PC-3 (cell line): ENCODE measurements at regions not wholly inside any gene's neighbourhood (a gene's known extent, or its start where the extent isn't known, plus 50 kb on each side); places are given as distances from the start of the nearest gene placed in this dataset.

Experiments used
- ATAC-seq: fragments of 200-7000 bp; cut with Tn5 transposase; 2 replicates; pipeline ENCODE4 v1.9.1; 2020; ENCODE audit warnings: mild to moderate bottlenecking, moderate library complexity
- BruUV-seq: library from RNA; stranded (reverse); fragments of 400-500 nt; replicated peaks from 2 replicates; lab custom pipeline; 2021; lab: Mats Ljungman, UMichigan
- CTCF ChIA-PET: fragments of 300-600 bp; sonication (Branson Sonifier 250); formaldehyde crosslinking; loops from one replicate; lab custom pipeline; 2022; ENCODE audit warnings: antibody characterized with exemption; lab: Charles Lee
- POLR2A ChIA-PET: fragments of 300-600 bp; sonication (Branson Sonifier 250); formaldehyde crosslinking; loops from one replicate; lab custom pipeline; 2022; ENCODE audit warnings: antibody characterized with exemption; ENCODE audit not compliant: unreplicated experiment; lab: Charles Lee
- DNase-seq: peaks from one replicate; pipeline ENCODE4 v3.0.0-alpha.2; 2015
- H2AFZ ChIP-seq: fragments of 300-600 bp; sonication (generic); 2 replicates; pipeline ENCODE4 v1.6.0; 2016; ENCODE audit warnings: antibody characterized with exemption, low read length
- H3F3A ChIP-seq: fragments of 300-600 bp; sonication (generic); one replicate; pipeline ENCODE4 v1.6.0; 2017; ENCODE audit warnings: antibody characterized with exemption, low read length, control low read depth, mild to moderate bottlenecking; ENCODE audit not compliant: unreplicated experiment
- H3K27ac ChIP-seq: fragments of 300-600 bp; sonication (generic); 2 replicates; pipeline ENCODE4 v1.5.1; 2016; ENCODE audit warnings: mild to moderate bottlenecking, low read length
- H3K27me3 ChIP-seq: fragments of 300-600 bp; sonication (generic); 2 replicates; pipeline ENCODE4 v1.6.1; 2016; ENCODE audit warnings: low read length, mixed read lengths
- H3K36me3 ChIP-seq: fragments of 300-600 bp; sonication (generic); 2 replicates; pipeline ENCODE4 v1.6.1; 2016; ENCODE audit warnings: low read depth, mixed run types, low read length, mixed read lengths
- H3K4me1 ChIP-seq: fragments of 300-600 bp; sonication (generic); 2 replicates; pipeline ENCODE4 v1.5.1; 2016; ENCODE audit warnings: low read length; ENCODE audit not compliant: insufficient read depth
- H3K4me2 ChIP-seq: fragments of 300-600 bp; sonication (generic); 2 replicates; pipeline ENCODE4 v1.6.0; 2016; ENCODE audit warnings: low read length
- H3K4me3 ChIP-seq: fragments of 300-600 bp; sonication (generic); 2 replicates; pipeline ENCODE4 v1.5.1; 2016; ENCODE audit warnings: mild to moderate bottlenecking, low read length, mixed read lengths
- H3K79me2 ChIP-seq: fragments of 300-600 bp; sonication (generic); 2 replicates; pipeline ENCODE4 v1.6.1; 2017; ENCODE audit warnings: low read length, mixed read lengths
- H3K9ac ChIP-seq: fragments of 300-600 bp; sonication (generic); 2 replicates; pipeline ENCODE4 v1.6.0; 2016; ENCODE audit warnings: mild to moderate bottlenecking, low read length
- H3K9me2 ChIP-seq: fragments of 300-600 bp; sonication (generic); replicated peaks from 2 replicates; pipeline ENCODE4 v1.6.1; 2016; ENCODE audit warnings: mixed run types, low read length, mixed read lengths
- H3K9me3 ChIP-seq: fragments of 300-600 bp; sonication (generic); 2 replicates; pipeline ENCODE4 v1.6.1; 2016; ENCODE audit warnings: low read length, mixed read lengths
- H4K20me1 ChIP-seq: fragments of 300-600 bp; sonication (generic); 2 replicates; pipeline ENCODE4 v1.6.1; 2016; ENCODE audit warnings: low read length, mixed read lengths
- CTCF ChIP-seq: fragments of 300-600 bp; sonication (generic); conservative IDR thresholded peaks from 2 replicates; pipeline ENCODE4 v1.5.1; 2017; ENCODE audit warnings: antibody characterized with exemption, low read depth, mild to moderate bottlenecking, low read length
- EZH2 ChIP-seq: fragments of 300-600 bp; sonication (generic); IDR thresholded peaks from one replicate; pipeline ENCODE4 v1.6.1; 2017; ENCODE audit warnings: antibody characterized with exemption, mild to moderate bottlenecking, low read length; ENCODE audit not compliant: unreplicated experiment
- EZH2phosphoT487 ChIP-seq: fragments of 300-600 bp; sonication (generic); IDR thresholded peaks from 2 replicates; pipeline ENCODE4 v1.6.1; 2018; ENCODE audit warnings: mild to moderate bottlenecking, antibody characterized with exemption, low read length, borderline replicate concordance
- intact Hi-C: fragments of 100-400 bp; cut with micrococcal nuclease; formaldehyde crosslinking; loops from 2 replicates; pipeline ENCODE4 v1.9.0; 2023

DNA sequence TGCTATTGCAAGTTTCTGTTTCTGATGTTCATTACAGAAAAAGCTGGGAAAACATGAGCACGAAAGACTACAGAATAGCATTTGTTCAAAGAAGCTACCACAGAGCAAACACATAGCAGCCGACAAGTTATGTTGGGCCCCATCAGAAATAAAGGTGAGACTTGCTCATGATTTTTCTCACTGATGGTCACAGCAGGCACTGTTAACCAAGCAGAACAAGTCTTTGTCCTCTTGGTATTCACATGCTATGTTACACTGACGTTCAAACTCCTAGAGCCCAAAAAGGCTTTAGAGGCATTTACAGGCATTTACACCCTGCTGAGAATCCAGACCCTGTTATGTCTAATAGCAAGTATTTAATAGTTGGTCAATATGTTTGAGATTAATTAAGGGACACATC, 235.0 kb upstream of the HNMT start:
- BruUV-seq = no TSS peak
- Histone ChIP-seq H3F3A (no peaks in the 10 kb centered on the region), H3K4me2 (no peak overlapping the region), H3K9me3 (no peaks in the 10 kb centered on the region), H3K4me1 (no peaks in the 10 kb centered on the region), H3K4me3 (no peak overlapping the region), H3K9me2 (no peaks in the 10 kb centered on the region), H4K20me1 (no peaks in the 10 kb centered on the region), H3K36me3 (no peaks in the 10 kb centered on the region), H3K27me3 (peaks cover 49% of the 10 kb centered on the region), H3K79me2 (no peaks in the 10 kb centered on the region), H2AFZ (no peak overlapping the region), H3K27ac (no peak overlapping the region), H3K9ac (no peak overlapping the region)
- TF ChIP-seq EZH2phosphoT487 (no peak), EZH2 (no peak), CTCF (no peak)
- ATAC-seq = no peak
- POLR2A ChIA-PET = no interaction called here
- CTCF ChIA-PET = no interaction called here
- intact Hi-C loops = no loop called here
- no peak for DNase-seq

DNA sequence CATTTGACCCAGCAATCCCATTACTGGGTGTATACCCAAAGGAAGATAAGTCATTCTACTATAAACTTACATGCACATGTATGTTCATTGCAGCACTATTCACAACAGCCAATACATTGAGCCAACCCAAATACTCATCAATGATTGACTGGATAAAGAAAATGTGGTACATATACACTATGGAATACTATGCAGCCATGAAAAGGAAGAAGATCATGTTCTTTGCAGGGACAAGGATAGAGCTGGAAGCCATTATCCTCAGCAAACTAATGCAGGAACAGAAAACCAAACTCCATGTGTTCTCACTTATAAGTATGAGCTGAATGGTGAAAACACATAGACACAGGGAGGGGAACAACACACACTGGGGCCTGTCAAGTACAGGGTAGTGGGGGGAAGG, 226.7 kb upstream of the HNMT start:
- Histone ChIP-seq H3K9me2 (no peaks in the 10 kb centered on the region), H3K9me3 (no peaks in the 10 kb centered on the region), H3K4me1 (no peaks in the 10 kb centered on the region), H3K4me2 (no peak overlapping the region), H2AFZ (no peak overlapping the region), H3K79me2 (no peaks in the 10 kb centered on the region), H3K27me3 (peaks cover 16% of the 10 kb centered on the region), H3K4me3 (no peak overlapping the region), H3K27ac (no peak overlapping the region), H3K36me3 (no peaks in the 10 kb centered on the region), H3F3A (no peaks in the 10 kb centered on the region), H3K9ac (no peak overlapping the region), H4K20me1 (no peaks in the 10 kb centered on the region)
- ATAC-seq (no peak), DNase-seq (no peak)
- no TSS peak for BruUV-seq
- ChIA-PET POLR2A (no interaction called here), CTCF (no interaction called here)
- TF ChIP-seq EZH2phosphoT487 (no peak), CTCF (no peak), EZH2 (no peak)
- intact Hi-C loops = no loop called here

- no peaks in the 10 kb centered on the region for H3K9me2 ChIP-seq
- H3K4me2 ChIP-seq = no peak overlapping the region
- peaks cover 20% of the 10 kb centered on the region for H3K27me3 ChIP-seq
- no peaks in the 10 kb centered on the region for H3F3A ChIP-seq
- no peak overlapping the region for H3K4me3 ChIP-seq
- H3K9me3 ChIP-seq = no peaks in the 10 kb centered on the region
- no peaks in the 10 kb centered on the region for H3K36me3 ChIP-seq
- ATAC-seq (no peak), DNase-seq (no peak)
- POLR2A ChIA-PET = no interaction called here
- no peak for TF ChIP-seq EZH2
- no peak for TF ChIP-seq EZH2phosphoT487
- no peak for TF ChIP-seq CTCF
- no peak overlapping the region for H3K9ac ChIP-seq
- no peak overlapping the region for H3K27ac ChIP-seq
- CTCF ChIA-PET = no interaction called here
- H3K4me1 ChIP-seq = no peaks in the 10 kb centered on the region
- H2AFZ ChIP-seq = no peak overlapping the region
- intact Hi-C loops = no loop called here
- H4K20me1 ChIP-seq = no peaks in the 10 kb centered on the region
- no TSS peak for BruUV-seq
- no peaks in the 10 kb centered on the region for H3K79me2 ChIP-seq
Measured at GRCh38 chr2:137741784-137742362, 222.4 kb upstream of the HNMT start.
